GM12873 (cell line): ENCODE measurements at regions not wholly inside any gene's neighbourhood (a gene's known extent, or its start where the extent isn't known, plus 50 kb on each side); places are given as distances from the start of the nearest gene placed in this dataset.

Experiments
- CTCF ChIP-seq: IDR thresholded peaks from 2 replicates; pipeline ENCODE4 v1.5.1; 2012; ENCODE audit warnings: low read depth, mild to moderate bottlenecking, moderate library complexity, low read length, control low read depth; ENCODE audit not compliant: insufficient read depth; ENCODE audit errors: missing control alignments

GRCh38 chr13:65468628-65469027 is 1761.5 kb downstream of the PCDH9 start:
- no peak for TF ChIP-seq CTCF

DNA sequence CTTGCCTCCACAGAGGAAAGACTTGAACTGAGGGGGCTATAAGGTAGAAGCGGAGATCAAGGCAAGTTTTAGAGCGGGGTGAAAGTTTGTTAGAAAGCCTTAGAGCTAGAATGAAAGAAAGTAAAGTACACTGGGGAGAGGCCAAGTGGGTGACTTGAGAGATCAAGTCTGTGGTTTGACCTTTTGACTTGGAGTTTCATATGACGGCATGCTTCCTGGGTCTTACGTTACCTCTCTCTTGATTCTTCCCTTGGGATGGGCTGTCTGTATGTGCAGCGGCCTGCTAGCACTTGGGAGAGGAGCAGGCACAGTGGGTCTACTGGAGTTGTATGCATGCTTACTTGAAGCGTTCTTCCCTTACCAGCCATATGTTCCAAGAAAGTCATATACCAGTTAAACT is 1768.5 kb downstream of the PCDH9 start:
- no peak for TF ChIP-seq CTCF

DNA sequence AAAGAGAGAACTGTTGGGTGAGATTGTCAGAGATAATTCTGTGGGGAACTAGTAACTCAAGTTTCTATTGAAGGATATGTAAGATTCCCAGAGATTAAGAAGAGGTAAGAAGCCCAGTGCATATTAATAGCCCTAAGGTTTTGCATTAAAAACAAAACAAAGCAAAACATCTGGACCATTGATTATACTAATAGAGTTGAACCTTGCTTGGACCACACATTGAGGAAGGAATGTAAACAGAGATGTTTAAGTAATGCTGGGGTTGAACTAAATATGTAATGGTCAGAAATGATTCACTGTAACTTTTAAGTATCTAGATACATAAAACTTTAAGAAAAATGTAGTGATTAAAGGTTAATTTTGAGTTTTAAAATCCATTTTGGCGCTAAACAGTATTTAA is 1770.0 kb downstream of the PCDH9 start:
- TF ChIP-seq CTCF = no peak

DNA sequence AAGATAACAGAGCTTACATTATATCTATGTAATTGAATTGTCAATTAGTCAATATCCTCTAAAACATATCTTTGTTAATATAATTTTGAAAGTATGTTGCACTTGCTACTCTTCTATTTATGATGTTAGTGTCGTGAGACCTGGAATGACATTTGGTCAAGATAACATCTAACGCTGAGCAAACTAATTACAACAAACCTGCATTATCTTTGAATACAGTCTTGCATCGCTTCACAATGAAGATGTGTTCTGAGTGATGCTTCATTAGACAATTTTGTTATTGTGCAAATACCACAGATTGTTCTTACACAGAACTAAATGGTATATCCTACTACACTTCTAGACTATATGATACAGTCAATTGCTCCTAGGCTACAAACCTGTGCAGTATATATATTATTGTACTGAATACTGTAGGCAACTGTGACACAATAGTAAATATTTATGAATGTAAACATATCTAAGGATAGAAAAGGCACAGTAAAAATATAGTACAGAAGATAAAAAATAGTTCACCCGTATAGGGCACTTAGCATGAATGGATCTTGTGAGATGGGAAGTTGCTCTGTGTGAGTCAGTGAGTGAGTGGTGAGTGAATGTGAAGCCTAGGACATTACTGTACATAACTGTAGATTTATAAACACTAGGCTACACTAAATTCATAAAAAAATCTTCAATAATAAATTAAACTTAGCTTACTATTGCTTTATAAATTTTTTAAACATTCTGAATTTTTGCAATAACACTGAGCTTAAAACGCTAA is 1773.8 kb downstream of the PCDH9 start:
- no peak for TF ChIP-seq CTCF

DNA sequence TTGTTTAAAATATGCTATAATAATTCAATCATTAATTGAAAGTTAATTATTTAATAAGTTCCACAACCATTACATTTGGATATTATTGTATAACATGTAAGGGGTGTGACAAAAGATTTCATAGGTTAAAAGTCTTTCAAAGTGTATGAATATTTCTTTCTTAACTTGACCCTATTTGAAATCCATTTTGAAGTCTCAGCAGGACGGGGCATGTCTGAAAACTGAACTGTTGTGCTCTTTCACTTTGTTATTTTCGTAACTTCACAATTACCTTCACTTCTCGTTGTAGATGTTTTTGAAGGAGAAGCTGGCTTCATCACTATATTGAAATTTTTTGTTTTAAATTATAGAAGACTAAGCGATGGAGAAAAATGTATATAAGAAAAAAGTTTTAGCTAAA is 1775.7 kb downstream of the PCDH9 start:
- TF ChIP-seq CTCF = no peak

- TF ChIP-seq CTCF = no peak
Measured at GRCh38 chr13:65453982-65454381, 1776.2 kb downstream of the PCDH9 start.

DNA sequence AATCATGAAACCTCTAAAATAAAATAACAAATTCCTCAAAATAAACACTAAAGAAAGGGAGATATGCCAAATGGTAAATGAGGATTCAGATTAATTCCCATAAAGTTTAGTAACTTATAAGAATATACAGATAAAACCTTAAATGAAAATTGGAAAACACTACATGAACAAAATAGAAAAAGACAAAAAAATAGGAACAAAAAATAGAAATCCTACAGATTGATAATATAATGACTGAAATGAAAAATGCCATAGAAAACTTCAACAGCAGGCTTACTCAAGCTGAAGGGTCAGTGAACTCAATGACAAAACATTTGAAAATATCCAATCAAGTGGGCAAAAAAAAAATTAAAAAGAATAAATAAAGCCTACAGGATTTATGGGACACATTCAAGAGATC is 1784.8 kb downstream of the PCDH9 start:
- TF ChIP-seq CTCF = no peak

- TF ChIP-seq CTCF = no peak
Measured at GRCh38 chr13:65435590-65435989, 1794.5 kb downstream of the PCDH9 start.
